Hepatocyte (in vitro differentiated cells): ENCODE measurements at regions not wholly inside any gene's neighbourhood (a gene's known extent, or its start where the extent isn't known, plus 50 kb on each side); places are given as distances from the start of the nearest gene placed in this dataset.

ENCODE experiments used
- DNase-seq: peaks from one replicate; pipeline ENCODE4 v3.0.0-alpha.2; 2016; ENCODE audit warnings: low spot score
- H2AFZ ChIP-seq: fragments of 200-600 bp; sonication (generic); 2 replicates; pipeline ENCODE4 v1.6.0; 2016; ENCODE audit warnings: antibody characterized with exemption, mild to moderate bottlenecking
- H3K27ac ChIP-seq: fragments of 200-600 bp; sonication (generic); 2 replicates; pipeline ENCODE4 v1.5.1; 2016; ENCODE audit warnings: mild to moderate bottlenecking
- H3K27me3 ChIP-seq: fragments of 200-600 bp; sonication (generic); 2 replicates; pipeline ENCODE4 v1.6.1; 2016
- H3K36me3 ChIP-seq: fragments of 200-600 bp; sonication (generic); replicated peaks from 2 replicates; pipeline ENCODE4 v1.5.1; 2016; ENCODE audit warnings: low read depth; ENCODE audit not compliant: insufficient read depth
- H3K4me1 ChIP-seq: fragments of 200-600 bp; sonication (generic); 2 replicates; pipeline ENCODE4 v1.5.1; 2016; ENCODE audit warnings: mild to moderate bottlenecking, moderate library complexity; ENCODE audit not compliant: insufficient read depth
- H3K4me2 ChIP-seq: fragments of 200-600 bp; sonication (generic); 2 replicates; pipeline ENCODE4 v1.6.0; 2016
- H3K4me3 ChIP-seq: fragments of 200-600 bp; sonication (generic); 2 replicates; pipeline ENCODE4 v1.5.1; 2016; ENCODE audit warnings: mild to moderate bottlenecking
- H3K79me2 ChIP-seq: fragments of 200-600 bp; sonication (generic); 2 replicates; pipeline ENCODE4 v1.6.0; 2017; ENCODE audit warnings: mild to moderate bottlenecking
- H3K9me2 ChIP-seq: fragments of 200-600 bp; sonication (generic); replicated peaks from 2 replicates; pipeline ENCODE4 v1.6.0; 2017; ENCODE audit warnings: mild to moderate bottlenecking; ENCODE audit not compliant: insufficient read depth
- H3K9me3 ChIP-seq: fragments of 200-600 bp; sonication (generic); 2 replicates; pipeline ENCODE4 v1.5.1; 2016; ENCODE audit warnings: low read depth, mild to moderate bottlenecking
- H4K20me1 ChIP-seq: fragments of 200-600 bp; sonication (generic); 2 replicates; pipeline ENCODE4 v1.6.0; 2016; ENCODE audit warnings: mild to moderate bottlenecking; ENCODE audit not compliant: insufficient read depth, poor library complexity, severe bottlenecking
- EZH2 ChIP-seq: fragments of 200-600 bp; sonication (generic); IDR thresholded peaks from 2 replicates; pipeline ENCODE4 v1.6.1; 2016; ENCODE audit warnings: antibody characterized with exemption, mild to moderate bottlenecking, borderline replicate concordance
- EZH2phosphoT487 ChIP-seq: fragments of 200-600 bp; sonication (generic); IDR thresholded peaks from one replicate; pipeline ENCODE4 v1.6.1; 2018; ENCODE audit warnings: antibody characterized with exemption, mild to moderate bottlenecking, low read depth, moderate library complexity; ENCODE audit not compliant: unreplicated experiment, severe bottlenecking
- WGBS: methylation state at CpG from one replicate; pipeline ENCODE4 v1.1.6; 2016; ENCODE audit warnings: low lambda C conversion rate; ENCODE audit errors: missing lambda C conversion rate; 5-methylcytosine and 5-hydroxymethylcytosine counted together
- TF ChIP-seq, protein P1 (sequence below): fragments of 200-600 bp; sonication (generic); IDR thresholded peaks from 2 replicates; pipeline ENCODE4 v1.5.1; 2016; ENCODE audit warnings: antibody characterized with exemption, mild to moderate bottlenecking; ENCODE audit not compliant: poor library complexity

DNA sequence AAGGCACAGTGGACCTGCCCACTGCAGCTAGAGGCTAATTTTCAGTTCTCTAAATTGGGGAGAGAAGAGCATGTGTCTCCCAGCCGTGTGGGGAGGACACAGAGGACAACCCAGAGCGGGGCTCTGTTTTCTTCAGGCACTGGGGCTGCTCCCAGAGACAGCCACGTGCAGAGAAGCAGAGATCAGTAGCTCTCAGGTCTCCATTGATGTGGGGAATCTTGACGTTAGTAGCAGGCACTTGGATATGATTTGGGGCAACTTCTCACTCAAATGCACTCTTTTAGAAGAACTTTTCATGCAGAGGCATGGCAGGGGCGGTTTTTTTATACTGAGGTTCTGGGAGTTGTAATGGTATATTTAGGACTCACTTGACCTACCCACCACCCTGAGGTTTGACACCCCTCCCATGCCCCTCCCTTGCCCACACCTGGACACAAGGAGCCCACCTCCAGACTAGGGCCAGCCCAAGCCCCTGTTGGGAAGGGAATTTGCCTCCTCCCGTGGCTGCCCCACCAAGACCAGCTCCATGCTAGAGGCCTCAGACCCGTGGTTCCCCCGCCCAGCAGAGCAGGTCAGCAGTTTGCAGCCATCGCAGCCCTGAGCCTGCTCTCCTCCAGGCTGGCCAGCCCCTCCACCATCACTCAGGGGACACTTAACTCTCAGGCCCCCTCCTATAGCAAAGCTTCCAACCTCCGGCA lies 94.2 kb upstream of the RTL6 start:
- Histone ChIP-seq H3K27me3 (no peaks in the 10 kb centered on the region), H3K9me2 (no peaks in the 10 kb centered on the region), H4K20me1 (no peaks in the 10 kb centered on the region), H3K9me3 (no peaks in the 10 kb centered on the region), H3K27ac (no peak overlapping the region), H2AFZ (no peak overlapping the region), H3K79me2 (no peaks in the 10 kb centered on the region), H3K4me2 (no peak overlapping the region), H3K4me1 (peaks cover 4% of the 10 kb centered on the region), H3K4me3 (no peak overlapping the region), H3K36me3 (no peaks in the 10 kb centered on the region)
- WGBS = 79% methylated on average over 10 of the region's 10 CpGs
- no peak for TF ChIP-seq EZH2phosphoT487
- no peak for TF ChIP-seq EZH2
- TF ChIP-seq, protein P1, sequence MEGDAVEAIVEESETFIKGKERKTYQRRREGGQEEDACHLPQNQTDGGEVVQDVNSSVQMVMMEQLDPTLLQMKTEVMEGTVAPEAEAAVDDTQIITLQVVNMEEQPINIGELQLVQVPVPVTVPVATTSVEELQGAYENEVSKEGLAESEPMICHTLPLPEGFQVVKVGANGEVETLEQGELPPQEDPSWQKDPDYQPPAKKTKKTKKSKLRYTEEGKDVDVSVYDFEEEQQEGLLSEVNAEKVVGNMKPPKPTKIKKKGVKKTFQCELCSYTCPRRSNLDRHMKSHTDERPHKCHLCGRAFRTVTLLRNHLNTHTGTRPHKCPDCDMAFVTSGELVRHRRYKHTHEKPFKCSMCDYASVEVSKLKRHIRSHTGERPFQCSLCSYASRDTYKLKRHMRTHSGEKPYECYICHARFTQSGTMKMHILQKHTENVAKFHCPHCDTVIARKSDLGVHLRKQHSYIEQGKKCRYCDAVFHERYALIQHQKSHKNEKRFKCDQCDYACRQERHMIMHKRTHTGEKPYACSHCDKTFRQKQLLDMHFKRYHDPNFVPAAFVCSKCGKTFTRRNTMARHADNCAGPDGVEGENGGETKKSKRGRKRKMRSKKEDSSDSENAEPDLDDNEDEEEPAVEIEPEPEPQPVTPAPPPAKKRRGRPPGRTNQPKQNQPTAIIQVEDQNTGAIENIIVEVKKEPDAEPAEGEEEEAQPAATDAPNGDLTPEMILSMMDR = no peak
- DNase-seq = no peak

DNA sequence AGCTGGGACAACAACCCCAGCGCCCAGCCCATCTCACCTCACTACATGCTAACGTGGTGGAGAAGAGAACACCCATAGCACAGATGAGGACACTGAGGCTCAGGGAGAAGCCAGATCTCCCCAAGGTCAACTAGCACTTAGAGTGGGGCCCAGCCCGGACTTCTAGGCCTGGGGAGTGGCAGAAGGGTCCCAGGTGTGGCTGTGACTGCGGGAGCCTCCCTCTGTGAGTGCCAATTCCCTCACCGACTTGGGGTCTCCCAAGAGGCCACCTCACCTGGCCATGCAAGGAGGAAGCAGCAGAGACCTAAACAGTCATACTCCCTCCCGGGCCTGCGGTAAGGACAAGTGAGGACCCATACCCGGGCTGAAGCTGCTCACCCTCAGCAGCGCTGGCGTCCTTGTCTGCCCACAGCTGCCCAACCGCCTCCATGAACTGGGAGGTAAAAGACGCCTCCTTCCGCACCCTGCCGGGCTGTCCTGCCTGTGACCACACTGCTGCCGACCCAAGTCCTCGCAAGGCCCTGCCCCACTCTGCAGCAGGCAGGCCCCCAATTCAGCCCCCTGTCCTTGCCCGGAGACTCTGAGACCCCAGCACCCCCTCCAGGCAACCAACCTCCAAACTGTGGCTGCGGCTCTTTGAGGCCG lies 93.2 kb upstream of the RTL6 start:
- WGBS = 97% methylated on average over 19 of the region's 19 CpGs
- Histone ChIP-seq H3K27ac (no peak overlapping the region), H3K27me3 (no peaks in the 10 kb centered on the region), H2AFZ (no peak overlapping the region), H3K9me2 (no peaks in the 10 kb centered on the region), H3K4me1 (peaks cover 4% of the 10 kb centered on the region), H3K79me2 (no peaks in the 10 kb centered on the region), H3K9me3 (no peaks in the 10 kb centered on the region), H4K20me1 (no peaks in the 10 kb centered on the region), H3K4me3 (no peak overlapping the region), H3K4me2 (no peak overlapping the region), H3K36me3 (no peaks in the 10 kb centered on the region)
- no peak for DNase-seq
- TF ChIP-seq, protein P1 = no peak
- no peak for TF ChIP-seq EZH2
- no peak for TF ChIP-seq EZH2phosphoT487

DNA sequence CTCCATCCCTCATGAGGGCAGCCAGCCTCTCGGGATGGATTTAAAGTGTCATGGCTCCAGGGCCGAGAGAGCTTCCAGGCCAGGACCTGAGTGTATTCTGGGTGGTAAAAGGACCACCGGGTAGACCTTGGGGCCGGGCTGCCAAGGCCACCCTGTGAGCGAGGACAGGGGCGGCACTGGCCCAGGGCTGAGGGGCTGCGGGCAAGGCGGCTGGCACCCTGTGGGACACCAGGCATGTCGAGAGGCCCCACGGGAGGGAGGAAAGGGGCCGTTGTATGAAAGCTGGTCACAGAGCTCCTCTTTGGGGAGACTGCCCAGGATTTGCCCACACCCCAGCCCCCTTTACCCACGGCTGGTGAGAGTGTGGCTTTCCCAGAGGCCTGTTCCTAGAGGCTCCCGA lies 92.3 kb upstream of the RTL6 start:
- Histone ChIP-seq H3K4me2 (no peak overlapping the region), H3K79me2 (no peaks in the 10 kb centered on the region), H3K9me3 (no peaks in the 10 kb centered on the region), H3K4me1 (peaks cover 4% of the 10 kb centered on the region), H4K20me1 (no peaks in the 10 kb centered on the region), H3K36me3 (no peaks in the 10 kb centered on the region), H3K9me2 (no peaks in the 10 kb centered on the region), H3K4me3 (no peak overlapping the region), H3K27ac (no peak overlapping the region), H3K27me3 (no peaks in the 10 kb centered on the region), H2AFZ (no peak overlapping the region)
- 95% methylated on average over 13 of the region's 13 CpGs for WGBS
- no peak for DNase-seq
- TF ChIP-seq EZH2phosphoT487 (no peak), EZH2 (no peak)
- TF ChIP-seq, protein P1 = no peak
